ENCODE measurements at regions not wholly inside any gene's neighbourhood (a gene's known extent, or its start where the extent isn't known, plus 50 kb on each side); places are given as distances from the start of the nearest gene placed in this dataset.

- no peak overlapping the region for H3K27ac ChIP-seq
- no peak for TF ChIP-seq ZFX (IDR thresholded peaks at IDR 0.05; ENCODE audit: borderline replicate concordance)
- TF ChIP-seq, protein P1, sequence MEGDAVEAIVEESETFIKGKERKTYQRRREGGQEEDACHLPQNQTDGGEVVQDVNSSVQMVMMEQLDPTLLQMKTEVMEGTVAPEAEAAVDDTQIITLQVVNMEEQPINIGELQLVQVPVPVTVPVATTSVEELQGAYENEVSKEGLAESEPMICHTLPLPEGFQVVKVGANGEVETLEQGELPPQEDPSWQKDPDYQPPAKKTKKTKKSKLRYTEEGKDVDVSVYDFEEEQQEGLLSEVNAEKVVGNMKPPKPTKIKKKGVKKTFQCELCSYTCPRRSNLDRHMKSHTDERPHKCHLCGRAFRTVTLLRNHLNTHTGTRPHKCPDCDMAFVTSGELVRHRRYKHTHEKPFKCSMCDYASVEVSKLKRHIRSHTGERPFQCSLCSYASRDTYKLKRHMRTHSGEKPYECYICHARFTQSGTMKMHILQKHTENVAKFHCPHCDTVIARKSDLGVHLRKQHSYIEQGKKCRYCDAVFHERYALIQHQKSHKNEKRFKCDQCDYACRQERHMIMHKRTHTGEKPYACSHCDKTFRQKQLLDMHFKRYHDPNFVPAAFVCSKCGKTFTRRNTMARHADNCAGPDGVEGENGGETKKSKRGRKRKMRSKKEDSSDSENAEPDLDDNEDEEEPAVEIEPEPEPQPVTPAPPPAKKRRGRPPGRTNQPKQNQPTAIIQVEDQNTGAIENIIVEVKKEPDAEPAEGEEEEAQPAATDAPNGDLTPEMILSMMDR (IDR thresholded peaks at IDR 0.05): no peak
Observed at GRCh38 chr2:193476171-193476800, 1281.6 kb upstream of the TMEFF2 start.

DNA sequence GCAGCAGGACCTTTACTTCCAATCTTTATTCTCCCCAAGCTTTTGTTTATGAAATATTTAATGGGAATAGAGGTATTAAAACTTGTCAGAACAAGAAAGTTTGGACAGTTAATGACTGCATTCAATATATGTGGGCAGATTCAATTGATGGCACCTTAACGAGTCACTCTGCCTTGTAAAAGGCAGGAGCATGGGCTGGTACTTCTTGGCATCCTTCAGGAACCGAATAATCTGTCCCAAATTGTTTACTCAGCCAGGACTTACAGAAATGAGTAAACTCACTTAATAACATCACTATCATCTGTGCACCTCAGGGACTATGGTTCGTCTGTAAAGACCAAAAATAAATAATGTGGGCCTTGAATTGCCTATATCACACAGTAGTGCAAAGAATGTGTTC, 1280.3 kb upstream of the TMEFF2 start:
- TF ChIP-seq ZFX (IDR thresholded peaks at IDR 0.05; ENCODE audit: borderline replicate concordance): no peak
- TF ChIP-seq, protein P1 (IDR thresholded peaks at IDR 0.05): no peak
- H3K27ac ChIP-seq: peak overlapping the region; percentile 30; the same call in 1 of the 2 replicates

GRCh38 chr2:193469251-193469650, 1274.5 kb upstream of the TMEFF2 start:
- H3K27ac ChIP-seq: no peak overlapping the region
- TF ChIP-seq, protein P1 (IDR thresholded peaks at IDR 0.05): no peak
- no peak for TF ChIP-seq ZFX (IDR thresholded peaks at IDR 0.05; ENCODE audit: borderline replicate concordance)

- no peak overlapping the region for H3K27ac ChIP-seq
- TF ChIP-seq, protein P1 (IDR thresholded peaks at IDR 0.05): no peak
- no peak for TF ChIP-seq ZFX (IDR thresholded peaks at IDR 0.05; ENCODE audit: borderline replicate concordance)
Observed at GRCh38 chr2:193467276-193467987, 1272.7 kb upstream of the TMEFF2 start.

DNA sequence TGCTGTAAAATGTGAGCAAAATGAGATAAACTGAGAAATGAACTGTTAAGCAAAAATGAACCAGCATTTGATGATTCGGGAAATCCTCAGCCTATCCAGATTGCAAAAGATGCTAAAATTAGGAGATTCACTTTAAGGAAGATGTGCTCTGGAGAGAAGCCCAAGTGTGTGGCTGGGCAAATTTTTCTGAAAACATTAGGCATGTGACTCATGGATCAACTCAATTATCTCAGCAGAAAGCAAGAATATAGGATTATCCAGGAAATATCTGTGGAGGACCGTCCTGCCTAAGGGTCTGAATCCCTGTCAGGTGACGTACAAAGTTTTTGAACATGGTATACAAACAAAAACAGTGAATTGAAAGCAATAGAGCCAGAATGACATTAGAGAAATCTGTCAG, 1268.3 kb upstream of the TMEFF2 start:
- no peak for TF ChIP-seq ZFX (IDR thresholded peaks at IDR 0.05; ENCODE audit: borderline replicate concordance)
- TF ChIP-seq, protein P1 (IDR thresholded peaks at IDR 0.05): no peak
- H3K27ac ChIP-seq: no peak overlapping the region

DNA sequence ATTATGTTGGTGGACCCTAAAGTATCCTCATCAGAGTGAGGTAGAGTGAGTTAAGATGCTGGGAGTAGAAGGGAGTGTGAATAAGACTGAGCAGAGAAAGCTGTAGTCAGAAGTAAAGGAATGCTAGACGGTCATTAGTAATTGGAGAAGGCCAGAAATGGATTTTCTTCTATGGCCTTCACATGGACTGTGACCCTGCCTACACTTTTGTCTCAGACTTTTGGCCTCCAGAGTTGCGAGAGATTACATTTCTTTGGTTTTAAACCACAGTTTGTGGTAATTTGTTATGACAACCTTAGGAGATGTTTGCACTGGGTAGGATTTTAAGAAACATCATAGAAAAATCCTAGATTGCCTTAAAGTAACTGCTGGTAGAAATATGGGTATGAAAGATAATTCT, 1267.7 kb upstream of the TMEFF2 start:
- no peak overlapping the region for H3K27ac ChIP-seq
- TF ChIP-seq, protein P1 (IDR thresholded peaks at IDR 0.05): no peak
- TF ChIP-seq ZFX (IDR thresholded peaks at IDR 0.05; ENCODE audit: borderline replicate concordance): no peak

- no peak overlapping the region for H3K27ac ChIP-seq
- no peak for TF ChIP-seq ZFX (IDR thresholded peaks at IDR 0.05; ENCODE audit: borderline replicate concordance)
- TF ChIP-seq, protein P1 (IDR thresholded peaks at IDR 0.05): no peak
Observed at GRCh38 chr2:193461431-193461934, 1266.8 kb upstream of the TMEFF2 start.

Data from 22Rv1 (cell line).